ENCODE measurements at regions not wholly inside any gene's neighbourhood (a gene's known extent, or its start where the extent isn't known, plus 50 kb on each side); places are given as distances from the start of the nearest gene placed in this dataset.
"Not testable (repeated sequence)": the region's sequence is repeated elsewhere in the genome, so short reads cannot be mapped to it uniquely, and the experiment has no call there.

DNA sequence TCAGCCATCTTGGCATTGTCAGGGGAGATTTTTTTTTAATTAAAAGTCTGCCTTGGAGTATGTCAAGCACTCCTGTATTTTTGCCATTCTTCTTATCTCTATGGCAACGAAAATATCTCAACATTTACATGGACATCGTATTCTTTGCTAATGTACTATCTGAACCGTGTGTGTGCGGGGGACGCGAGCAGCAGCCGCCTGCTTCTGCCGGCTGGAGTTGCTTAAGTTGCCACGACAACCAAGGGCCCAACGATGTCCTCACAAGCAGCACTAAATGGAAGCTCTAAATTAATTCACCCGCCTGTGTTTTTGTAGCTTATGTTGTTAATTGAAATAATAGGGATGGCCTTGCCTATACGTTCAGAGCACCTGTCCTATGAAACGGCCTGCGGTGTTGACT, 309.5 kb downstream of the TEX29 start:
- CTCF ChIA-PET, result no interaction called here
- Histone ChIP-seq H3K4me3 (ENCODE audit: low read length) (no peak overlapping the region), H3K4me1 (ENCODE audit: insufficient read depth, low read length) (no peaks in the 10 kb centered on the region), H3K27me3 (ENCODE audit: insufficient read depth, low read length, poor library complexity, severe bottlenecking) (no peaks in the 10 kb centered on the region), H3K27ac (ENCODE audit: low read depth, low read length) (no peak overlapping the region), H3K9me3 (ENCODE audit: low read length) (no peaks in the 10 kb centered on the region), H3K36me3 (ENCODE audit: insufficient read depth, low read length) (no peaks in the 10 kb centered on the region)
- H3K4me3 Mint-ChIP-seq, result no peak overlapping the region
- no peaks in the 10 kb centered on the region for H3K4me1 Mint-ChIP-seq
- POLR2A ChIA-PET, result no interaction called here
- peaks cover 0 to 4% (median 0%) of the 10 kb centered on the region in 5 donors for H3K9me3 Mint-ChIP-seq
- no peaks in the 10 kb centered on the region for H3K27me3 Mint-ChIP-seq
- DNase-seq, result no peak
- no peak overlapping the region for H3K27ac Mint-ChIP-seq
- no peaks in the 10 kb centered on the region for H3K36me3 Mint-ChIP-seq

DNA sequence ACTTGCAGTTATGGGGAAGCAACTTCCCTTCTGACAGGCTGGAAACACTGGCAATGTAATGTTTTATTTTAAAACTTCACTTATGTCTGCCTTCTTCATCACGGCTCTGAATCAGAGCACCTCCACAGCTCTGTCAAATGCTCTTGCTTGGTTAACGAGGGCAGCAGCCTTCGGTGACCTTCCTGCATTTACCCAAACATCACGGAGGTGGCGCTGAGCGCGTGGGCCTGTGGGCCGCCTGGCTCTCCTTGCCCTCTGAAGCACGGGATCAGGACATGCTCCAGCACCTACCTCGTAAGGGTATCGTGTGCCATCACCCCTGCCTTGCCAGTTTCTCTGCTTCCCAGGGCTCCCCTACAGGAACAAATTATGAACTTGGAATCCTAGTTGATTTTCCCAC, 310.0 kb downstream of the TEX29 start:
- no peak overlapping the region for H3K4me3 ChIP-seq (ENCODE audit: low read length)
- no peaks in the 10 kb centered on the region for H3K36me3 Mint-ChIP-seq
- H3K9me3 ChIP-seq (ENCODE audit: low read length), result no peaks in the 10 kb centered on the region
- no peaks in the 10 kb centered on the region for H3K27me3 ChIP-seq (ENCODE audit: insufficient read depth, low read length, poor library complexity, severe bottlenecking)
- CTCF ChIA-PET, result no interaction called here
- H3K4me1 Mint-ChIP-seq, result no peaks in the 10 kb centered on the region
- H3K27ac Mint-ChIP-seq, result no peak overlapping the region
- H3K4me3 Mint-ChIP-seq, result no peak overlapping the region
- no peak for DNase-seq
- H3K27ac ChIP-seq (ENCODE audit: low read depth, low read length), result no peak overlapping the region
- POLR2A ChIA-PET, result no interaction called here
- H3K36me3 ChIP-seq (ENCODE audit: insufficient read depth, low read length), result no peaks in the 10 kb centered on the region
- no peaks in the 10 kb centered on the region for H3K27me3 Mint-ChIP-seq
- H3K9me3 Mint-ChIP-seq, result peaks cover 0 to 4% (median 0%) of the 10 kb centered on the region in 5 donors
- H3K4me1 ChIP-seq (ENCODE audit: insufficient read depth, low read length), result no peaks in the 10 kb centered on the region

DNA sequence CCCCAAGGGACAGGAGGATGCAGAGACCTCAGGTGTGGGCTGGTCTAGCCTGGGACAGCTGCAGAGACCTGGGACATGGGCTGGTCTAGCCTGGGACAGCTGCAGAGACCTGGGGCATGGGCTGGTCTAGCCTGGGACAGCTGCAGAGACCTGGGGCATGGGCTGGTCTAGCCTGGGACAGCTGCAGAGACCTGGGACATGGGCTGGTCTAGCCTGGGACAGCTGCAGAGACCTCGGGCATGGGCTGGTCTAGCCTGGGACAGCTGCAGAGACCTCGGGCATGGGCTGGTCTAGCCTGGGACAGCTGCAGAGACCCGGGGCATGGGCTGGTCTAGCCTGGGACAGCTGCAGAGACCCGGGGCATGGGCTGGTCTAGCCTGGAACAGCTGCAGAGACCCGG, 310.8 kb downstream of the TEX29 start:
- H3K9me3 ChIP-seq (ENCODE audit: low read length); H3K4me3 ChIP-seq (ENCODE audit: low read length); H3K4me3 Mint-ChIP-seq; H3K27ac Mint-ChIP-seq; H3K9me3 Mint-ChIP-seq; H3K36me3 ChIP-seq (ENCODE audit: insufficient read depth, low read length); DNase-seq; H3K4me1 Mint-ChIP-seq; H3K27me3 ChIP-seq (ENCODE audit: insufficient read depth, low read length, poor library complexity, severe bottlenecking); H3K4me1 ChIP-seq (ENCODE audit: insufficient read depth, low read length); CTCF ChIA-PET; POLR2A ChIA-PET; H3K27ac ChIP-seq (ENCODE audit: low read depth, low read length); H3K27me3 Mint-ChIP-seq; H3K36me3 Mint-ChIP-seq: not testable (repeated sequence)

DNA sequence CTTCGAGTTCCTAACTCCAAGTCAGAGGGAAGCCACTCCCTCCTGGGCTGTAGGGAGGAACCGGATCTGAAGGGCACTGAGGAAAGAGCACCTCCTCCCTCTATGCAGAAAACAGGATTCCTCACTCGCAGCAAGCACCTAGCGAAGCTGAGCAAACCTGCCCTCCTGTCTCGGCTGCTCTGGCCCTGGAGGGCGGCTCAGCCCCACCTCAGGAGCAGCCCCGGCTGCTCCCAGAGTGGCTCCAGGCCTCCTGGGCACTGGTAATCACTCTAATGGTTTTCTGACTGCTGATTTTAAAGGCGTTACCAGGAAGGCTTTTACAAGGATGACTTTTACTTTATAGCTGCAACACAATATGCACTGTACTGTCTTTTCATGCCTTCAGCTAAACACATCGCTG, 312.5 kb downstream of the TEX29 start:
- no peaks in the 10 kb centered on the region for H3K4me1 Mint-ChIP-seq
- Histone ChIP-seq H3K4me1 (ENCODE audit: insufficient read depth, low read length) (no peaks in the 10 kb centered on the region), H3K27me3 (ENCODE audit: insufficient read depth, low read length, poor library complexity, severe bottlenecking) (no peaks in the 10 kb centered on the region), H3K36me3 (ENCODE audit: insufficient read depth, low read length) (no peaks in the 10 kb centered on the region), H3K4me3 (ENCODE audit: low read length) (no peak overlapping the region), H3K27ac (ENCODE audit: low read depth, low read length) (no peak overlapping the region), H3K9me3 (ENCODE audit: low read length) (no peaks in the 10 kb centered on the region)
- no peaks in the 10 kb centered on the region for H3K36me3 Mint-ChIP-seq
- H3K27ac Mint-ChIP-seq, result no peak overlapping the region
- POLR2A ChIA-PET, result no interaction called here
- H3K27me3 Mint-ChIP-seq, result no peaks in the 10 kb centered on the region
- peaks cover 0 to 7% (median 0%) of the 10 kb centered on the region in 5 donors for H3K9me3 Mint-ChIP-seq
- CTCF ChIA-PET, result no interaction called here
- no peak for DNase-seq
- no peak overlapping the region for H3K4me3 Mint-ChIP-seq

DNA sequence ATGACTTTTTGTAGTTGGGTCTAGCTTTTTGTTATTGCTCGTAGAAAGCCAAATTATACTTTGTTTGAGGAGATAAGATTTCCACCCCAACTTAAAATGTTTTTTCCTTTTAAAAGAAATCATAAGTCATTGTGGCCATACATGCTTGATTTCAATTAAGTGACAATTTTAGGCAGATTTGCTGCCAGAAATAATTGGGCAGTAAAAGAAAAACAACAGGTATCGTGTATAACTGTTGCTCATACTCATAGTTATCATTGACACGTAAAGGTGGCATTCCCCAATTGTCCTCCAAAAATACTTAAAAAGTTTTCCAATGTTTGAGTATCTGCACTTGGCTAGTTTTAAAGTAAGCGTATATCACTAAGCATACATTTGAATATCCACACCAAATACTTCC, 313.0 kb downstream of the TEX29 start:
- Histone ChIP-seq H3K27ac (ENCODE audit: low read depth, low read length) (no peak overlapping the region), H3K9me3 (ENCODE audit: low read length) (no peaks in the 10 kb centered on the region), H3K4me1 (ENCODE audit: insufficient read depth, low read length) (no peaks in the 10 kb centered on the region), H3K27me3 (ENCODE audit: insufficient read depth, low read length, poor library complexity, severe bottlenecking) (no peaks in the 10 kb centered on the region), H3K4me3 (ENCODE audit: low read length) (no peak overlapping the region), H3K36me3 (ENCODE audit: insufficient read depth, low read length) (no peaks in the 10 kb centered on the region)
- Mint-ChIP-seq H3K4me1 (no peaks in the 10 kb centered on the region), H3K27ac (no peak overlapping the region), H3K36me3 (no peaks in the 10 kb centered on the region), H3K9me3 (peaks cover 0 to 7% (median 0%) of the 10 kb centered on the region in 5 donors), H3K27me3 (no peaks in the 10 kb centered on the region), H3K4me3 (no peak overlapping the region)
- POLR2A ChIA-PET, result no interaction called here
- CTCF ChIA-PET, result no interaction called here
- DNase-seq, result no peak

DNA sequence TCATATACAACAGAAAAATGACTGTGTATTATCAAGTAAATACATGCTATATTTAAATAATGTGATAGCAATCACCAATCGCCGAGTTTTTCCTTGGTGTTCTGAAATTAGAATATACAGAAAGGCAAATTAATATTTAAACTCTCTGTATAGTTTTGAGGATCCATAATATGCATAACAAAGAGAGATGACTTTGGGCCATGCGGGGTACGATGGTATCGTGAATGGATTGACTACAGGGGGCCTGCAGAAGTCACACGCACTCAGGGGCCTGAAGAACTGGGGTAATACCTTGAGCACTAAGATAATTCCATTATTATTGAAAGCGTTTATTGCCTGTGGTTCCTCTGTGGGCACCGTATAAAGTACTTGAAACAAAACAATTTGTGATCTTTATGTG, 314.0 kb downstream of the TEX29 start:
- Mint-ChIP-seq H3K4me3 (no peak overlapping the region), H3K27me3 (peaks cover 0 to 4% of the 10 kb centered on the region in 2 donors), H3K27ac (no peak overlapping the region), H3K4me1 (no peaks in the 10 kb centered on the region), H3K9me3 (peaks cover 0 to 7% (median 0%) of the 10 kb centered on the region in 5 donors), H3K36me3 (no peaks in the 10 kb centered on the region)
- H3K4me1 ChIP-seq (ENCODE audit: insufficient read depth, low read length), result no peaks in the 10 kb centered on the region
- no peak for DNase-seq
- H3K36me3 ChIP-seq (ENCODE audit: insufficient read depth, low read length), result no peaks in the 10 kb centered on the region
- ChIA-PET CTCF (no interaction called here), POLR2A (no interaction called here)
- no peak overlapping the region for H3K4me3 ChIP-seq (ENCODE audit: low read length)
- H3K27me3 ChIP-seq (ENCODE audit: insufficient read depth, low read length, poor library complexity, severe bottlenecking), result no peaks in the 10 kb centered on the region
- H3K9me3 ChIP-seq (ENCODE audit: low read length), result no peaks in the 10 kb centered on the region
- no peak overlapping the region for H3K27ac ChIP-seq (ENCODE audit: low read depth, low read length)

DNA sequence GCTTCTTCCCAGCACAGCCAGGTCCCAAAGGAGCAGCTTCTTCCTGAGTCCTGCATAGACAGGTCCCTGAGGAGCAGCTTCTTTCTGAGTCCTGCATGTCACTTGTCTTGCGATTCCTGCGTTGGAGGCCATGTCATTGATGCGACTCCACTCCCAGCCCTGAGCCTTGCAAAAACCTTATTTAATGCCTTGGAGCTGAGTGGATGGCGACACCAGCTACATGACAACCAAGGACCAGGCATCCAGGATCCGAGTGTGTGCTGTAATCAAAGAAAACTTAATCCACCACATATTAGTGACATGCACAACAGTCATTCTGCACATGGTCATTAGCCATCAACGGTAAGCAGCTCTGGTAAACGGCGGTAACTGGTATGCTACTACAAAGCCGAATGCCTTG, 315.8 kb downstream of the TEX29 start:
- H3K4me3 ChIP-seq (ENCODE audit: low read length), result no peak overlapping the region
- no peak overlapping the region for H3K4me3 Mint-ChIP-seq
- H3K4me1 Mint-ChIP-seq, result no peaks in the 10 kb centered on the region
- POLR2A ChIA-PET, result no interaction called here
- DNase-seq, result no peak
- CTCF ChIA-PET, result no interaction called here
- H3K36me3 Mint-ChIP-seq, result no peaks in the 10 kb centered on the region
- no peak overlapping the region for H3K27ac Mint-ChIP-seq
- no peaks in the 10 kb centered on the region for H3K9me3 ChIP-seq (ENCODE audit: low read length)
- no peaks in the 10 kb centered on the region for H3K4me1 ChIP-seq (ENCODE audit: insufficient read depth, low read length)
- H3K27me3 Mint-ChIP-seq, result peaks cover 0 to 4% of the 10 kb centered on the region in 2 donors
- H3K9me3 Mint-ChIP-seq, result peaks cover 0 to 7% (median 0%) of the 10 kb centered on the region in 5 donors
- H3K36me3 ChIP-seq (ENCODE audit: insufficient read depth, low read length), result no peaks in the 10 kb centered on the region
- H3K27me3 ChIP-seq (ENCODE audit: insufficient read depth, low read length, poor library complexity, severe bottlenecking), result no peaks in the 10 kb centered on the region
- no peak overlapping the region for H3K27ac ChIP-seq (ENCODE audit: low read depth, low read length)

DNA sequence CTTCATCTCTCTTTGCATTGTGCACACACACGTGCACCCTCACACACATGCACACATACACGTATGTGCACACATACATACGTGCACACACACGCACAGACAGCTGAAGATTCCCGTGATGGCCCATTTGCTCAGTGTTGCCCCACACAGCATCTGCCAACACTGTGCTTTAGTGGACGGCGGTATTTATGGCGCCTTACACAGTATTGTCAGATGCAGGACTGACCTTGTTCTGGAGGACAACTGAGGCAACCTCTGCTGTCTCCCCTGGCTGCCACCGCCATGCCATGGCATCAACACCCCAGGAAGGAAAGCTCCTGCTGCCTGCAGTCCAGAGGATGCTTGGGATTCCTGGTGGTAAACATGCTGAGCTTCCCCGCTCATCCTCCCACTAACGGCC, 316.4 kb downstream of the TEX29 start:
- ChIA-PET POLR2A (no interaction called here), CTCF (no interaction called here)
- no peak overlapping the region for H3K27ac ChIP-seq (ENCODE audit: low read depth, low read length)
- no peaks in the 10 kb centered on the region for H3K36me3 ChIP-seq (ENCODE audit: insufficient read depth, low read length)
- H3K27me3 ChIP-seq (ENCODE audit: insufficient read depth, low read length, poor library complexity, severe bottlenecking), result no peaks in the 10 kb centered on the region
- no peak for DNase-seq
- H3K9me3 ChIP-seq (ENCODE audit: low read length), result no peaks in the 10 kb centered on the region
- Mint-ChIP-seq H3K4me3 (no peak overlapping the region), H3K27me3 (peaks cover 0 to 4% of the 10 kb centered on the region in 2 donors), H3K4me1 (no peaks in the 10 kb centered on the region), H3K27ac (no peak overlapping the region), H3K36me3 (no peaks in the 10 kb centered on the region), H3K9me3 (peaks cover 0 to 6% (median 0%) of the 10 kb centered on the region in 5 donors)
- H3K4me1 ChIP-seq (ENCODE audit: insufficient read depth, low read length), result no peaks in the 10 kb centered on the region
- no peak overlapping the region for H3K4me3 ChIP-seq (ENCODE audit: low read length)

DNA sequence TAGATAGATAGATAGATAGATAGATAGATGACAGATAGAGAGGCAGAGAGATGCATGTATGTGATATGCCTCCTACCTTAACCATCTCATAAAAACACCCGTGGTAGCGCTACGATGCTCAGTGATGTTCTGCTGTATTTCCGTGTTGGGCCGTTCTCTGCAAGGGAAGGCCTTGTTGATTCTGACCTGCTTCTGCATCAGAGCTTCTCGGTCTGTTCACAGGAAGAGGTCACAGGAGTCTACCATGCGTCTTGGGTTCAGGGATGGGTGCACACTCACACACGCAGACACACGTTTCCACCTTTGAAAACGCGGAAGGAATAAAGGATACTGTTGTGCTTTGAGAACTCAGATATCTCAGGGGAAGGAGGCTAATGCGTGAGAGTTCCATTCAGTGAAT, 316.9 kb downstream of the TEX29 start:
- H3K9me3 ChIP-seq (ENCODE audit: low read length), result no peaks in the 10 kb centered on the region
- no peaks in the 10 kb centered on the region for H3K36me3 ChIP-seq (ENCODE audit: insufficient read depth, low read length)
- H3K27me3 Mint-ChIP-seq, result peaks cover 0 to 4% of the 10 kb centered on the region in 2 donors
- CTCF ChIA-PET, result no interaction called here
- no peak overlapping the region for H3K4me3 Mint-ChIP-seq
- no peaks in the 10 kb centered on the region for H3K27me3 ChIP-seq (ENCODE audit: insufficient read depth, low read length, poor library complexity, severe bottlenecking)
- no peaks in the 10 kb centered on the region for H3K4me1 Mint-ChIP-seq
- H3K4me3 ChIP-seq (ENCODE audit: low read length), result no peak overlapping the region
- no peaks in the 10 kb centered on the region for H3K36me3 Mint-ChIP-seq
- H3K4me1 ChIP-seq (ENCODE audit: insufficient read depth, low read length), result no peaks in the 10 kb centered on the region
- no peak overlapping the region for H3K27ac ChIP-seq (ENCODE audit: low read depth, low read length)
- no peak for DNase-seq
- POLR2A ChIA-PET, result no interaction called here
- H3K9me3 Mint-ChIP-seq, result peaks cover 0 to 3% (median 0%) of the 10 kb centered on the region in 5 donors
- no peak overlapping the region for H3K27ac Mint-ChIP-seq
